Prostate gland (tissue), 2 donors: ENCODE measurements at regions not wholly inside any gene's neighbourhood (a gene's known extent, or its start where the extent isn't known, plus 50 kb on each side); places are given as distances from the start of the nearest gene placed in this dataset.

Experiments used
- DNase-seq: peaks from one replicate; pipeline ENCODE4 v3.0.0-alpha.2; 2019; ENCODE audit warnings: low spot score
- H3K27ac ChIP-seq, 2 donors: fragments of 200-600 bp; sonication (generic); 2 replicates each; pipeline ENCODE4 v1.5.1; 2017 to 2019
- H3K27me3 ChIP-seq: fragments of 200-600 bp; sonication (generic); replicated peaks from 2 replicates; pipeline ENCODE4 v1.5.1; 2019; ENCODE audit not compliant: insufficient read depth
- H3K36me3 ChIP-seq, 2 donors: fragments of 200-600 bp; sonication (generic); 1 replicate in 1 of 2; 2 replicates in 1 of 2; pipeline versions ENCODE4 v1.5.1 to v1.8.1; 2017 to 2019
- H3K4me1 ChIP-seq: fragments of 200-600 bp; sonication (generic); replicated peaks from 2 replicates; pipeline ENCODE4 v1.5.1; 2019
- H3K4me3 ChIP-seq, 2 donors: fragments of 200-600 bp; sonication (generic); 2 replicates each; pipeline ENCODE4 v1.5.1; 2017 to 2019
- H3K9me3 ChIP-seq: fragments of 200-600 bp; sonication (generic); 2 replicates; pipeline ENCODE4 v1.5.1; 2017
- CTCF ChIP-seq, 4 experiments: fragments of 200-600 bp in 2 of 4; fragments of 450-650 bp in 2 of 4; sonication (generic) in 2 of 4; IDR thresholded peaks; 1 replicate in 3 of 4; 2 replicates in 1 of 4; pipeline ENCODE4 v1.5.1; 2016 to 2019; ENCODE audit warnings: antibody characterized with exemption in 4 of 4, mild to moderate bottlenecking in 2 of 4, moderate library complexity in 2 of 4
- POLR2A ChIP-seq: fragments of 450-650 bp; IDR thresholded peaks from one replicate; pipeline ENCODE4 v1.6.1; 2016; ENCODE audit warnings: antibody characterized with exemption, mild to moderate bottlenecking
- POLR2AphosphoS5 ChIP-seq: sonication (generic); formaldehyde crosslinking; IDR thresholded peaks from one replicate; pipeline ENCODE4 v1.6.1; 2017; ENCODE audit warnings: antibody characterized with exemption
- WGBS: methylation state at CpG from one replicate; pipeline ENCODE4 v1.1.5; 2018; 5-methylcytosine and 5-hydroxymethylcytosine counted together
- intact Hi-C: fragments of 100-400 bp; cut with DNase I; formaldehyde crosslinking; loops from one replicate; pipeline ENCODE4 v1.14.2; 2022

GRCh38 chr14:106802413-106803364, 1276.3 kb downstream of the TMEM121 start:
- Histone ChIP-seq H3K27ac (no peak overlapping the region), H3K36me3 (no peaks in the 10 kb centered on the region), H3K4me3 (no peak overlapping the region), H3K27me3 (no peaks in the 10 kb centered on the region), H3K9me3 (no peaks in the 10 kb centered on the region), H3K4me1 (no peaks in the 10 kb centered on the region)
- TF ChIP-seq POLR2AphosphoS5 (no peak), POLR2A (no peak), CTCF (IDR thresholded peaks at IDR 0.05) (no peak)
- intact Hi-C loops = no loop called here
- WGBS = 56% methylated on average over 26 of the region's 26 CpGs
- no peak for DNase-seq

- no peak for TF ChIP-seq CTCF (IDR thresholded peaks at IDR 0.05)
- TF ChIP-seq POLR2A = no peak
- TF ChIP-seq POLR2AphosphoS5 = no peak
- WGBS = 53% methylated on average over 6 of the region's 6 CpGs
- intact Hi-C loops = no loop called here
- Histone ChIP-seq H3K27me3 (no peaks in the 10 kb centered on the region), H3K36me3 (no peaks in the 10 kb centered on the region), H3K9me3 (no peaks in the 10 kb centered on the region), H3K4me1 (no peaks in the 10 kb centered on the region), H3K27ac (no peak overlapping the region), H3K4me3 (no peak overlapping the region)
- DNase-seq = no peak
Observed at GRCh38 chr14:106803379-106803778, 1277.0 kb downstream of the TMEM121 start.

DNA sequence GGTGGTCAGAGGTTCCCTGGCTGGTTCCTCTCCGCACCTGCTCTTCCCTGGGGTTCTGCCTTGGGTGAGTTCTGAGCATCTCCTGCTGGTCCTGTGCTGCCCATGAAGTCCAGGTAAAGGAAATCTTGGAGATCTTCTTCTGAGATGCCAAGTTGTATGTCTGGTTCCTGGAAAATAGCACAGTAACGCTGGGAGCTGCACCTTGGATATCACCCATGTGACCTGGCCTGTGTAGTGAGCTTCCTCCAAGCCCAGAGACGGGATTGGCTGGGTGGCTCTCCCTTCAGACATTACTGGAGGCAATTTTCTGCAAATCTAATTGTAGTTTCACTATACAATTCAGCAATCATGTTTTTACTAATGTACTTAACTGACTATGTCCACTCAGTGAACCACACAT, 1281.1 kb downstream of the TMEM121 start:
- Histone ChIP-seq H3K4me3 (no peak overlapping the region), H3K4me1 (no peaks in the 10 kb centered on the region), H3K27me3 (no peaks in the 10 kb centered on the region), H3K36me3 (no peaks in the 10 kb centered on the region), H3K9me3 (no peaks in the 10 kb centered on the region), H3K27ac (no peak overlapping the region)
- no peak for DNase-seq
- WGBS = 27% methylated on average over 3 of the region's 3 CpGs
- intact Hi-C loops = no loop called here
- TF ChIP-seq CTCF (IDR thresholded peaks at IDR 0.05) (no peak), POLR2A (no peak), POLR2AphosphoS5 (no peak)

GRCh38 chr14:106808458-106808857, 1282.1 kb downstream of the TMEM121 start:
- Histone ChIP-seq H3K27ac (no peak overlapping the region), H3K27me3 (no peaks in the 10 kb centered on the region), H3K4me1 (no peaks in the 10 kb centered on the region), H3K4me3 (no peak overlapping the region), H3K9me3 (no peaks in the 10 kb centered on the region), H3K36me3 (no peaks in the 10 kb centered on the region)
- 18% methylated on average over 3 of the region's 3 CpGs for WGBS
- no peak for DNase-seq
- TF ChIP-seq POLR2A = no peak
- TF ChIP-seq POLR2AphosphoS5 = no peak
- TF ChIP-seq CTCF (IDR thresholded peaks at IDR 0.05) = no peak
- intact Hi-C loops = no loop called here

DNA sequence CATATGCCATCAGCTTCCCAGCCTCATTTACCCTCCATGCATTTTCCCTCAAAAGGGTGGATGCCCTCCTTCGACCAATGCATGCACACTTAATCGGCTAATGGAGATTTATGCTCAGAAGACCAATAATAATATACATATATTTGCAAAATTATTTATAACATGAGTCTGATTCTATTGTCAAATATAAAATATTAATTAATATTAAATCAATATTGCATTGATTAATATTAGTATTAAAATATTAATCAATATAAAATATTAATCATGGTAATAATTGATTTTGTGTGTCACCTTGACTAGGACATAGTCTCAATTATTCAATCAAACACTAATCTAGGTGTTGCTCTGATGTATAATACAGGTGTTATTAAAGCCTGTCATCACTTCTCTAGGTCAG, 1282.5 kb downstream of the TMEM121 start:
- intact Hi-C loops = no loop called here
- H3K27me3 ChIP-seq = no peaks in the 10 kb centered on the region
- no peaks in the 10 kb centered on the region for H3K36me3 ChIP-seq
- H3K4me1 ChIP-seq = no peaks in the 10 kb centered on the region
- no peak for TF ChIP-seq POLR2AphosphoS5
- TF ChIP-seq POLR2A = no peak
- no peak for TF ChIP-seq CTCF (IDR thresholded peaks at IDR 0.05)
- 92% methylated on average over 2 of the region's 2 CpGs for WGBS
- no peaks in the 10 kb centered on the region for H3K9me3 ChIP-seq
- no peak for DNase-seq
- H3K27ac ChIP-seq = no peak overlapping the region
- no peak overlapping the region for H3K4me3 ChIP-seq
